TTC549 (cell line): ENCODE measurements at regions not wholly inside any gene's neighbourhood (a gene's known extent, or its start where the extent isn't known, plus 50 kb on each side); places are given as distances from the start of the nearest gene placed in this dataset.
"Not testable (repeated sequence)": the region's sequence is repeated elsewhere in the genome, so short reads cannot be mapped to it uniquely, and the experiment has no call there.

Experiments used
- FAIRE-seq: peaks from 2 replicates; lab custom pipeline; 2012; peaks lifted over from hg19 to GRCh38; lab: Jason Lieb, UNC

DNA sequence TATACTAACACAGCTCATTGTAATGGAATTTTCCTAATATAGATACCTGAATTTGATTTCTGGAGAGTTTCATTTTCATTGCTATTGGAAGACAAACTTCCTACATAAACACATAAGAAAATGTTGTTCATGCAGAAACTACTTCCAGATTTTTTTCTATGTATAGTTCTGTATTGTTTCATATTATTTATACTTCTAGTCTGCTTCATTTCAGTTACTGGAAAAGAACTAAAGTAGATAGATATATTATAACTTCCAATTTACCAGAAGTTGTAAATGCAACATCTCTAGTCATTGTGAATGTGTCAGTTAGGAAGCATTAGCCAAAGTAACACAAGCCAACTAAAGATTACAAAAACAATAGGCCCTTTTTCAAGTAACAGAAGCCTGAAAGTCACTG is 147.3 kb upstream of the ZNF385D start:
- FAIRE-seq: no peak

DNA sequence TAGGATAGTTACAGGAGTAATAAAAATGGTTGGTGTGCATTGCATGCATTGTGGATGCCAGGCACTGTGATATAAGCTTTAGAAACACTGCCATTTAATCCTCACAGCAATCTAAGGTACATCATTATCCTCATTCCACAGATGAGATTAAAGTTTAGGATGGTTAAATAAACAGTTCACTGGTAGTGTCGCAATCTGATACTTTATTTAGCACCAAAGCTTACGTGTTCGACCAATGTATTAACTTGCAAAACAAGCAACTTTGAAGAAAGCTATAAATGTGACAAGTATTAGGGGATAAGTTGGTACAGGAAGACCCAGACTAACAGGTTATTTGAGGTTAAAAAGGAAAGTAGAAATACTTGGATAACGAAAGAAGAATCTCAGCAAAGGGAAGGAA is 150.5 kb upstream of the ZNF385D start:
- FAIRE-seq: no peak

DNA sequence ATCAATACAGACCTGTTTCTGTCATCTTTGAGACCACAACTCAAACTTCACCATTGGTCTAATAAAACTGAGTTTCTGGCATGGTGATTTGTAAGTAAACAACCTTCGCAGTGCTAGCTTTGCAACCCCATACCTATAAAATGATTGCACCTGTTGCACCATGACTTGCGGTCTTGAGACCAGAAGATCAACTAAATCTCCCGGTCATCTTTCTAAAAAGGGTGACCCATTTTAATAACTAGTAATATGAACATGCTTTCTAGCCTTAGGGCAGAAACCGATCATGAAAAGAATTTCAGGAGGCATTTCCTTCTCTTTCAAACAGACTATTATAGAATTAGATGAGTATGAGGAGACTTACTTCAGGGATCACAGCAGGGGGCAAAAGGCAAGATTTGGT is 151.9 kb upstream of the ZNF385D start:
- no peak for FAIRE-seq

DNA sequence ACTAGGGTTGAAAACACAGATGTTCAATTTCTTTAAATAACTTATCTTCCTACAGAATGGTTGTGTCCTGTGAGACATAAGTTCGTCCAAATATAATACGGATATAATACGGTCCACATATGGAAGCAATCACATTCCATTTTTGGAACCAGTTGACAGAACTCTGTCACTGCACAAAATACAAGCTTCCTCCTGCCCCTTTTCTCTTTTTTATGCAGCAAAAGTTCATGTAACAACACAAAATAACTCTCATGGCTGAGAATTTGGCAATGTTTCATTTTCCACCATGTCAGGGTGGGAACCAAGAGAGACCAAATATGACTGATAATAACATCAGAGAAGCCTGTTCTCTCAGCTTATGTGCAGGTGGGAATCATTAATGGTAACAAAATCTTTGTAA is 158.1 kb upstream of the ZNF385D start:
- FAIRE-seq: no peak

- no peak for FAIRE-seq
Measured at GRCh38 chr3:21912711-21913110, 161.7 kb upstream of the ZNF385D start.

GRCh38 chr3:21913791-21914190 is 162.8 kb upstream of the ZNF385D start:
- no peak for FAIRE-seq

DNA sequence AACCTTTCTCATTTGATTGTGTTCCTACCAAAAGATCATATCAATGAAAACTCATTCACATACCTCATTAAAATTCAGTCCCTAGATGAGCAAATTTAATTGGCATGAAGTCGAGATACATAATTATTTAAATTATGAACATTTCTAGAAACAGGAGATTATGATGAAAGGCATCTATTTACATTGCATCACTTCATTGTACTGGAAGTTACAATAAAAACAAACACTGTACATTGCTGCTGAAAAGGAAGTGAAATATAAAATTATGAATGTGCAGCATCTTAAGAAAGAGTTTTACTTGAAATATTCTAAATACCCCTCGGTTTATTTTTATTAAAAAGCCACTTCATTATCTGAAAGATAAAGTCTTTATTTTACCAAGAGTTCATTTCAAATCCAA is 163.4 kb upstream of the ZNF385D start:
- no peak for FAIRE-seq

- no peak for FAIRE-seq
Measured at GRCh38 chr3:21919383-21919782, 168.4 kb upstream of the ZNF385D start.

DNA sequence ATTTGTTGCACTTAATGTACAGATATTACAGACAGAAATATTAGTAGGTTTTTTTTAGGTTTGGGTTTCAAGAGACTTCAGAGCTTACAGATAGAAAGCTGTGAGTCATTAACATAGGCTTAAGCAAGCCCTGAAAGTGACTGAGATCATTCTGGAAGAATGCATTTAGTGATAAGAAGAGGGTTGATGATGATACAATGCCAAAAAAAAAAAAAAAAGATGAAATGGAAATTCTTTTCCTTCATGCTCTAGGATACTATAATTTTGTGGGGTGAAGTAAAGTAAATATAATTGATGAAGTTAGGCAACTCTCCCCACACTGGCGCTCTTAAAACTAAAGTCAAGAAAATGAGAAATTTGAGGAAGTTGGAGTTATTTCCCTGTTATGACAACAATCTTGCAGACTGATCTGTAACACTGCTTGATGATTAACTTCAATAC is 169.4 kb upstream of the ZNF385D start:
- no peak for FAIRE-seq

- not testable (repeated sequence) for FAIRE-seq
Measured at GRCh38 chr3:21923156-21923555, 172.1 kb upstream of the ZNF385D start.

DNA sequence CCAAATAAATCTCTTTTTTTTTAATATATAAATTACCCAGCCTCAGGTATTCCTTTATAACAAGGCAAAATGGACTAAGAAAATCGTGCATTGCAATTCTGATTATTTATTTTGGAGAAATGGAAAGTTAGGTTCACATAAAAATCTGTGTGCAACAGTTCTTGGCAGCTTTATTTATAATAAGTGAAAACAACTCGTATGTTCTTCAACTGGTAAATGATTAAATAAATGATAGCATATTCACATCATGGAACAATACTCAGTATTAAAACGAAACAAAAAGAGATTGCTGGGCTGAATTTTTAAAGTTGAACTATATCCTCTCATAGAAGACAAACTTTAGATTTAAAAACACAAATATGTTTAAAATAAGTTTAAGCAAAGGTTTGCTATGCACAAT is 176.3 kb upstream of the ZNF385D start:
- no peak for FAIRE-seq

GRCh38 chr3:21934591-21934990 is 183.6 kb upstream of the ZNF385D start:
- no peak for FAIRE-seq

DNA sequence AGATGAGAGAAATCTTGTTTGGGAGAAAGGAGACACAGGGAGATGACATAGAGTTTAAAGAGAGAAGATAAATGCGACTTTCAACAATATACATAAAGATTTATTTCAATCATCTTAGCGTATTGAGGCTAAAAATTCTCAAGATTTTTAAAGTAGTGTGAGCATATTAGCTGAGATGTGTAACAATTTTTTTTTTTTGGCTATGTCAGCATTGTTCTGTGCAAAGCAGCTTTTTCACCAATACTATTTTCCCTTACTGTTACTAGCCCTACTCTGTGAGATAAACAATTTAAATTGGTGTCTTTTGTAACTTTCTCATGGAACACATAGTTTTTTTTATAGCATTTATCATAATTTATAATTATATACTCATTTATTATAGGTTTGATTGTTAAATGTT is 185.2 kb upstream of the ZNF385D start:
- FAIRE-seq: no peak

DNA sequence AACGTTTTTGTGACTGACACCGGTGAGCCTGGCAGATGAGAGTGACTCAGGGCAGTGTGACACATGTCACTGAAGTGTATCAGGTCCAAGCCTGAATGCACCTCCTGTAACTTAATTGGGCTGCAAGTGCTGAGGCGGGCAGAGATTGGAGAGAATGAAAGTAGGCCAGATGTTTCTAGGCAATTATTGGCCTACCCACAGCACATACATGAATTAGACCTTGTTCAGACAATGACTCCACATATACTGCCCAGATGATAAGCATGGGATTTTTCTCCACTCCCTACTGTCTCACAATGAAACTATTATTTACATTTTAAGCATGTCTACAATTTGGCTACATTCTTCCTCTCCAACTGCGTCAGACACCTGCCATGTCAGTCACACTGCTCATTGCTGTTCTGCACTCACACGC is 187.3 kb upstream of the ZNF385D start:
- FAIRE-seq: no peak

- no peak for FAIRE-seq
Measured at GRCh38 chr3:21942328-21942727, 191.3 kb upstream of the ZNF385D start.

GRCh38 chr3:21944251-21944650 is 193.2 kb upstream of the ZNF385D start:
- no peak for FAIRE-seq

DNA sequence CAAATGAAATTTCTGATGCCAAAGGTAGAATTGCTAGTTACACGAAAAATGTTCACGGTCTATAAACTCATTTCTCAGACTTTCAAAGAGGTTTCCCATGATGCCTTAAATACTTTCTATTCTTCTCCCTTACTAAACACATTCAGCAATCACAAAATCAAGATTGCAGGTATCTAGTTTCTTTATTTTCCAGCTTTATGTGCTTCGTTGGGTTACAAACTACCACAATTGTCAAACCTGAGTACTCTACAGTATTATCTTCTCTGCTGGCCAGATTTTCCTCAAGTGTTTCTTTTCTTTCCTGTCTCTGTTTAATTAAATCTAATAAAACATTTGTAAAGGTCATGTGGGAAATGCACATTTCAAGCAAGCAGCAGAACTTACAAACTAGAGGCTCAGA is 201.8 kb upstream of the ZNF385D start:
- no peak for FAIRE-seq

DNA sequence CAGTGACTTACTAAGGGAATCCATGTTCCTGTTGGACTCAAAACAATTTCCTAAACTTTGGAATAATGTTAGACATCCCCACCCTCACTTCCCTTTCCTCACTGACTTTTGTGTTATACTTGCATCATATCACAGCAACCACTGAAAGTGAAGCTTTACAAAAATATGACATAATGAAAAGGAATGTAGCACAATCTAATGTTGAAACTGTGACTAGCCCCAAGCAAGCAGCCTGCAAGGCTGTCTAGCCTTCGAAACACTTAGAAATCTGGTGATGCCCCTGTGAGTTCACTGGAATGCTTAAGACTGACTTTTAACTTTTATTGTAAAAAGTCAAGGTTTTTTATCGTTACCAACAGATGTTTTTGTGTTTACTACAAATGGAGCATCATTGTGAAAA is 203.7 kb upstream of the ZNF385D start:
- no peak for FAIRE-seq

DNA sequence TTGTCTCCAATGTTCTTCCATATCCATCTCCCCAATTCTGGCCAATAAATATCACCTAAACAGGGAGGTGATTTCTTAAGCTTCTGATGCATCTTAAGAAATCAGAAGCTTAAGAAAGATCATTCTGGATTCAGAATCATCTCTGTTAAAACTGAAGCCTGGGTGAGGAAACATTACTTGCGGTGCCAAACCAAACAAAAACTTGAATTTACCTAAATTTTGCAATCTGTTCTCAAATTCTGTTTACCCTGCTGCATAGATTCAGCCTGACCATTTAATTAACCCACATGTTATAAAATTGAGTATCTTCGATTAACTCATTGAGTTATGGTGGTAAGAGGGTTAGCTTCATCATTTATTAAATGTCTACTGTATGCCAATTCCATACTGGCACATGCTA is 204.4 kb upstream of the ZNF385D start:
- no peak for FAIRE-seq

- no peak for FAIRE-seq
Measured at GRCh38 chr3:21960033-21960432, 209.0 kb upstream of the ZNF385D start.

DNA sequence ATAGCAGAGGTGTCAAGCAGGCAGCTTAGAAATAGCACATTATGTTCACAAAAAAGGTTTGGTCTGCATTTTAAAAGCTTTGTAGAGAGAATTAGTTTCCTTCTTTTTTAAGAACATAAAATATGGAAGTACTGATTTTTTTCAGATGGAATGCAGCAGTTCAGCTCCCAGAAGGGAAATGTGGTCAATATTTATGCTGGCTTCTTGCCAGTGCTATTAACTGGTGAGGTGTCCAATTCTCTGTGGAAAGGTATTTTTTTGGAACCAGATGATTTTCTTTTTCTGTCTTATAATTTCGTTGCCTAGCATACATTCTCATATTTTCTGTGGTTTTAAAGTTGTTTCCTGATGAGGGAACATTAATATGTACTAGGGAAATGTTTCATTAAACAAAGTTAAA is 211.4 kb upstream of the ZNF385D start:
- FAIRE-seq: no peak

- not testable (repeated sequence) for FAIRE-seq
Measured at GRCh38 chr3:21966457-21966856, 215.4 kb upstream of the ZNF385D start.

DNA sequence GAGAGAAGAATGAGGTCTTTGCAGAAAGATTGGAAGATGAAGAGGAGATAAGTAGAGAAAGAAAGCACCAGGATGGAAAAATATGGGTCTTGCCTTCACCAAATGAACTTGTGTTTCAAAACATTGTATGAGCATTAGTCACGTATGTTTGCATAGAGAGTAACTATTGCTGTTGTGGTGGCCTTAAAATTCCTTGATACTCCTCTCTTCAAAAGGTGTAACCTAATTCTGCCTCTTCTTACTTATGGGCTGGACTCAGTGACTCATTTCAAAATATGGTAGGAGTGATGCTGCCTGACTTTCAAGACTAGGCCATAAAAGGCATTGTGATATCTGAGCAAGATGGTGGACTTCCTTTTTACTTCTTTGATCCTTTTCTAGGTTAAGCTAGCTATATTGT is 228.7 kb upstream of the ZNF385D start:
- FAIRE-seq: no peak

GRCh38 chr3:21989341-21990042 is 238.5 kb upstream of the ZNF385D start:
- no peak for FAIRE-seq

GRCh38 chr3:21991061-21991460 is 240.1 kb upstream of the ZNF385D start:
- FAIRE-seq: no peak
